ENCODE measurements at regions not wholly inside any gene's neighbourhood (a gene's known extent, or its start where the extent isn't known, plus 50 kb on each side); places are given as distances from the start of the nearest gene placed in this dataset.

DNA sequence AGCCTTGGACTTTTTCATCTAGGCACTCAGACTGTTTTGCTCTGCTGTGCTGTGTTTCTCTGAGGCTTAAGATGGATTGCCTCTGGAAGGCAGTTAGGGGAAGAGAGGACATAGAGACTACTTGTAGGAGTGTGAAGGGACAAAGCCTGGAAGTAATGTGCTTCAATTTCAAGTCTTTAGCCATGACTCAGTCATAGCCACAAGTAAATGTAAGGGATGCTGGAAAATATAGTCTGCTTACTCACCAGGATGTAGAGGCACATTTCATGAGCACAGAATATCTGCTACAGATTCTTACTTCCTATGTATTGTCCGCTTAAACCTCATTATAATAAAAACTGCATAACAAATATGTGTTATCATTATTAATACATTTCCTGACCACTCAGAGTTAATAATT, 794.3 kb upstream of the NOVA1 start:
- H3K36me3 ChIP-seq: no peaks in the 10 kb centered on the region
- no peaks in the 10 kb centered on the region for H3K9me3 ChIP-seq (ENCODE audit: low read depth)
- H3K27me3 ChIP-seq: no peaks in the 10 kb centered on the region
- TF ChIP-seq CTCF (IDR thresholded peaks at IDR 0.05; ENCODE audit: low read depth, low read length): no peak
- no peaks in the 10 kb centered on the region for H3K4me1 ChIP-seq (ENCODE audit: low read depth)
- H3K27ac ChIP-seq: no peak overlapping the region
- DNase-seq (ENCODE audit: low read depth in 1 of 2, low spot score in 1 of 2): no peak
- no peak overlapping the region for H3K4me3 ChIP-seq

DNA sequence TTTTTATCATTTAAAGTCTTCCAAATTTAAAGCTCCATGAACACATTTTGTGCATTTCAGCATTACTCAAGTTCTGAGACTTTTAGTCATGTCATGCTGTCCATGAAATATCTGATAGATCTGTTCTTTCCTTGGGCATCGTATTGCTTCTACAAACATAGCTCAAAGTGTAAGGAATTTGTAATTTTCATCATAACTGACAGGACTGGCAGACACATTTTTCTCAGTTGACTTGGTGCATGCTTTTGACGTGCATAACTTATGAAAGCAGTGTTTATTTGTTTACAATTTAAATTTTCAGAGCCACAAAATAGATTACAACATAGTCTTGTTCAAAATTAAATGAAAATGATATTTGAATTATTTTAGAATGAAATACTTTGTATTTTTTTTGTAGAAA, 812.1 kb upstream of the NOVA1 start:
- no peaks in the 10 kb centered on the region for H3K27me3 ChIP-seq
- H3K36me3 ChIP-seq: no peaks in the 10 kb centered on the region
- H3K4me3 ChIP-seq: no peak overlapping the region
- TF ChIP-seq CTCF (IDR thresholded peaks at IDR 0.05; ENCODE audit: low read depth, low read length): no peak
- H3K9me3 ChIP-seq (ENCODE audit: low read depth): no peaks in the 10 kb centered on the region
- no peak overlapping the region for H3K27ac ChIP-seq
- no peaks in the 10 kb centered on the region for H3K4me1 ChIP-seq (ENCODE audit: low read depth)
- no peak for DNase-seq (ENCODE audit: low read depth in 1 of 2, low spot score in 1 of 2)

GRCh38 chr14:27410981-27411380, 813.1 kb upstream of the NOVA1 start:
- DNase-seq (ENCODE audit: low read depth in 1 of 2, low spot score in 1 of 2): no peak
- H3K4me1 ChIP-seq (ENCODE audit: low read depth): no peaks in the 10 kb centered on the region
- H3K27me3 ChIP-seq: no peaks in the 10 kb centered on the region
- no peaks in the 10 kb centered on the region for H3K9me3 ChIP-seq (ENCODE audit: low read depth)
- H3K36me3 ChIP-seq: no peaks in the 10 kb centered on the region
- H3K4me3 ChIP-seq: no peak overlapping the region
- H3K27ac ChIP-seq: no peak overlapping the region
- TF ChIP-seq CTCF (IDR thresholded peaks at IDR 0.05; ENCODE audit: low read depth, low read length): no peak

- Histone ChIP-seq H3K27me3 (no peaks in the 10 kb centered on the region), H3K9me3 (ENCODE audit: low read depth) (no peaks in the 10 kb centered on the region), H3K4me1 (ENCODE audit: low read depth) (no peaks in the 10 kb centered on the region), H3K36me3 (no peaks in the 10 kb centered on the region), H3K27ac (no peak overlapping the region), H3K4me3 (no peak overlapping the region)
- DNase-seq (ENCODE audit: low read depth in 1 of 2, low spot score in 1 of 2): peak in 1 of 2 donors; percentile 43
- no peak for TF ChIP-seq CTCF (IDR thresholded peaks at IDR 0.05; ENCODE audit: low read depth, low read length)
Measured at GRCh38 chr14:27427796-27428195, 830.0 kb upstream of the NOVA1 start.

DNA sequence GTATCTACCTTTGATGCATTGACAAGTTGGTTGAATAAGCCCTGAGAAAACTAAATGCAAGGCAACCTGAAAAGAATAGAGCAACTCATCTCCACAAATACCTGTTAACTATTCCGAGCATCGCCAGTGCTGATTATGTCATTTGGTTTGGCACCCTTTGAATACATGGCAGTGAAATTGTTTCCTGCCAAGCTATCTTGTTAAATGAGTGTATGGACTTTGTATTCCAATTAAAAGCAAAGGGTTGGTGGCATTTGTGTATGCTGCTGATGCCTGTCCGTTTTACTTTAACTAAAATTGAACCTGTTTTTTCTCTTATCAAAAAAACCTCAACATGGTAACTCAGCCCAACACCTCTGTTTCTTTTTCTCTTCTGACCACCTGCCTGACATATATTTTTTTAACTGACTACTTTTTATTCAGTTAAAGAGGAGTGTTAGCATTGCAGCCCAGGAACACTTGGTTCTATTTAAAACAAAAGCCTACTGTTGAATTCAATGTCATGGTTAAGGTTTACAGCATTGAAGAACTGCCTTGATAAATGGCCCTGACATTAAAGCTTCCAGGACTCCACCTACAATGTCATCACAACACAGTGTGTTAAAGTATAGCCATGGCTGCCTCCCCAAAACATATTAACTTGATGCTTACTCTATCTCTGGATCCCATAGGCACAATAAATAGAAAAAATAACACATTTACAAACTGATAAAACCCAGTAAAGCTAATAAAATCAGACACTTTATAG, 838.3 kb upstream of the NOVA1 start:
- TF ChIP-seq CTCF (IDR thresholded peaks at IDR 0.05; ENCODE audit: low read depth, low read length): no peak
- no peaks in the 10 kb centered on the region for H3K27me3 ChIP-seq
- DNase-seq (ENCODE audit: low read depth in 1 of 2, low spot score in 1 of 2): no peak
- H3K9me3 ChIP-seq (ENCODE audit: low read depth): no peaks in the 10 kb centered on the region
- no peak overlapping the region for H3K4me3 ChIP-seq
- no peaks in the 10 kb centered on the region for H3K4me1 ChIP-seq (ENCODE audit: low read depth)
- no peak overlapping the region for H3K27ac ChIP-seq
- no peaks in the 10 kb centered on the region for H3K36me3 ChIP-seq
